ENCODE measurements at regions not wholly inside any gene's neighbourhood (a gene's known extent, or its start where the extent isn't known, plus 50 kb on each side); places are given as distances from the start of the nearest gene placed in this dataset.

DNA sequence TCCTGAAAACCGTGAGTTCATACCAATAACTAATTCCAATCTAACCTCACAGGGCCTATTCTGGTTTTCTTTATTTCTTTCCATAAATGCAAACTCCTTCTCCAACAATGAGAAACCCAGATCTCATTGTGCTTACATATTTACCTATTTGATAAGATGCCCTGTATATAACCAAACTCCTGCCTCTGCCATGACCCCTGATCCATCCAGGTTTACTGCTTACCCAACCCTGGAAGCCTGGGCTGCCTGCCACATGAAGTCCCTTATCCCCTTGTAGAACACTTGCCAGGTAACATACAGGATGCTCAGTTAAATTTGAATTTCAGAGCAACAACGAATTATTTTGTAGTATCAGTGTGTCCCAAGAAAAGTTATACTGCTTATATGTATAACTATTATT, 766.1 kb downstream of the LTN1 start:
- Histone ChIP-seq H3K27me3 (no peaks in the 10 kb centered on the region), H3K9me3 (no peaks in the 10 kb centered on the region), H3K4me3 (no peak overlapping the region), H3K4me1 (no peaks in the 10 kb centered on the region), H3K36me3 (no peaks in the 10 kb centered on the region), H3K27ac (no peak overlapping the region)
- no peak for TF ChIP-seq POLR2A (IDR thresholded peaks at IDR 0.05)
- TF ChIP-seq, protein P1, sequence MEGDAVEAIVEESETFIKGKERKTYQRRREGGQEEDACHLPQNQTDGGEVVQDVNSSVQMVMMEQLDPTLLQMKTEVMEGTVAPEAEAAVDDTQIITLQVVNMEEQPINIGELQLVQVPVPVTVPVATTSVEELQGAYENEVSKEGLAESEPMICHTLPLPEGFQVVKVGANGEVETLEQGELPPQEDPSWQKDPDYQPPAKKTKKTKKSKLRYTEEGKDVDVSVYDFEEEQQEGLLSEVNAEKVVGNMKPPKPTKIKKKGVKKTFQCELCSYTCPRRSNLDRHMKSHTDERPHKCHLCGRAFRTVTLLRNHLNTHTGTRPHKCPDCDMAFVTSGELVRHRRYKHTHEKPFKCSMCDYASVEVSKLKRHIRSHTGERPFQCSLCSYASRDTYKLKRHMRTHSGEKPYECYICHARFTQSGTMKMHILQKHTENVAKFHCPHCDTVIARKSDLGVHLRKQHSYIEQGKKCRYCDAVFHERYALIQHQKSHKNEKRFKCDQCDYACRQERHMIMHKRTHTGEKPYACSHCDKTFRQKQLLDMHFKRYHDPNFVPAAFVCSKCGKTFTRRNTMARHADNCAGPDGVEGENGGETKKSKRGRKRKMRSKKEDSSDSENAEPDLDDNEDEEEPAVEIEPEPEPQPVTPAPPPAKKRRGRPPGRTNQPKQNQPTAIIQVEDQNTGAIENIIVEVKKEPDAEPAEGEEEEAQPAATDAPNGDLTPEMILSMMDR (IDR thresholded peaks at IDR 0.05): no peak
- no peak for DNase-seq
- intact Hi-C loops (cut with DNase I; ENCODE audit: low total_unique reads): no loop called here

DNA sequence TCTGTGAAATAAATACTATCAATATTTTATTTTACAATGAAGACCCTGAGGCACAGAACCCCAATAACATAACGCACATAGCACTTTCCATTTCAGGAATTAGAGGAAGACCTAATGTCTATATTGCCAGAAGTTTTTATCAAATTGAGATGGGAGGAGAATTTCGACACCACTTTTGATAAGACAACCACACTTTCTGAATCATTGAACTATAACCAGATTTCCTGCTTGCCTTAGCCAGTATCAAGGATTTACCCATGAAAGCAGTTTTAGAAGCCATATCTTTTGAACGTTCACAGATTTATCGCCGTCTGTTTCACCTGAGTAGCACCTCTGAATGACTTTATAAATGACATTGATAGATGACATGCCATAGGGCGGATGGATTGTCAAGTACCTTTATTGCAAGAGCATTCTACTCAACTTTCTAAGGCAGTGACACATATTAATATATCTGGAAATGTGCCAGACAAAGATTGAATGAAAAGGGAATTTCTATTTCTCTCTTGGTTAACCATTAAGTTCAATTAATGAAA, 768.4 kb downstream of the LTN1 start:
- Histone ChIP-seq H3K27me3 (no peaks in the 10 kb centered on the region), H3K4me1 (peaks cover 0 to 9% of the 10 kb centered on the region in 2 donors), H3K27ac (no peak overlapping the region), H3K9me3 (no peaks in the 10 kb centered on the region), H3K36me3 (no peaks in the 10 kb centered on the region), H3K4me3 (no peak overlapping the region)
- TF ChIP-seq, protein P1 (IDR thresholded peaks at IDR 0.05): no peak
- no peak for TF ChIP-seq POLR2A (IDR thresholded peaks at IDR 0.05)
- DNase-seq: no peak
- intact Hi-C loops (cut with DNase I; ENCODE audit: low total_unique reads): no loop called here

DNA sequence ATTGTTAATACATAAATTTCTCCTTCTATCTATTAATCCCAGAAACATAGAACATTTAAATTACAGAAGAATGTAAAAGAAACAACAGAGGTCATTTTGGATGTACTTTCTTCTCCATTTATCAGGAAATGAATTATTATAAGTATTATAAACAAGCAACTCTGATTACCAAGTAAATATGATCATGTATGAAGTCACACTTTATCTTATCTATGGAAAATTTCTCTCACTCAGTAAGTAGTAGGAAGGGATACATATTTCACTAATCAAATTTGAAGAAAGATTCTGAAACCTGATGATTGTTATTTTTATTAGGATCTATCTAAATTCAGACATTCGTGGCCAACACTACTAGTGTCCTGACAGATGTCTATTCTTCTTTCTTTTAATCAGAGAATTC, 770.7 kb downstream of the LTN1 start:
- H3K9me3 ChIP-seq: no peaks in the 10 kb centered on the region
- TF ChIP-seq, protein P1 (IDR thresholded peaks at IDR 0.05): no peak
- TF ChIP-seq POLR2A (IDR thresholded peaks at IDR 0.05): no peak
- H3K27me3 ChIP-seq: no peaks in the 10 kb centered on the region
- H3K36me3 ChIP-seq: no peaks in the 10 kb centered on the region
- no peak for DNase-seq
- peaks cover 0 to 9% of the 10 kb centered on the region in 2 donors for H3K4me1 ChIP-seq
- peak overlapping the region in 1 of 2 donors; percentile 5 for H3K27ac ChIP-seq
- intact Hi-C loops (cut with DNase I; ENCODE audit: low total_unique reads): no loop called here
- H3K4me3 ChIP-seq: no peak overlapping the region

DNA sequence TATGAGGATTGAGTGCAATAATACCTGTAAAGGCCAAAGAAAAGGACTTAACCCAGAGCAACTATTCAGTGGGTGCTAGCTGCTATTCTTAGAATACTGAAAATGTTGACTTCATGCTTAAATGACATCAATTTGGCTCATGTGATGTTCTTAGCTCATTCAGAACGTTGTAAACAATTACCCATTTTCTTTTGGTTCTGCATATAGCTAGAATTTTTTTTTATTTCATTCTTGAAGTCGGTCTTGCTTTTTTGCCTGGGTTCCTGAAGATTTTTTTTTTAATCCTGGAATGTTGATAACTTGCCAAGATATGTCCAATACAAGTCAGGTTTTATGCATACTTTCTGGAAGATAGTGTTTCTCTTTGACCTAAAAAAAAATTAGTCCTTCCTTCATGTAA, 772.0 kb downstream of the LTN1 start:
- H3K4me1 ChIP-seq: peaks cover 0 to 14% of the 10 kb centered on the region in 2 donors
- peak overlapping the region; percentile 73 to 81 for H3K27ac ChIP-seq
- H3K4me3 ChIP-seq: no peak overlapping the region
- no peak for TF ChIP-seq POLR2A (IDR thresholded peaks at IDR 0.05)
- TF ChIP-seq, protein P1 (IDR thresholded peaks at IDR 0.05): no peak
- no peaks in the 10 kb centered on the region for H3K36me3 ChIP-seq
- no peaks in the 10 kb centered on the region for H3K9me3 ChIP-seq
- intact Hi-C loops (cut with DNase I; ENCODE audit: low total_unique reads): no loop called here
- no peak for DNase-seq
- H3K27me3 ChIP-seq: no peaks in the 10 kb centered on the region

DNA sequence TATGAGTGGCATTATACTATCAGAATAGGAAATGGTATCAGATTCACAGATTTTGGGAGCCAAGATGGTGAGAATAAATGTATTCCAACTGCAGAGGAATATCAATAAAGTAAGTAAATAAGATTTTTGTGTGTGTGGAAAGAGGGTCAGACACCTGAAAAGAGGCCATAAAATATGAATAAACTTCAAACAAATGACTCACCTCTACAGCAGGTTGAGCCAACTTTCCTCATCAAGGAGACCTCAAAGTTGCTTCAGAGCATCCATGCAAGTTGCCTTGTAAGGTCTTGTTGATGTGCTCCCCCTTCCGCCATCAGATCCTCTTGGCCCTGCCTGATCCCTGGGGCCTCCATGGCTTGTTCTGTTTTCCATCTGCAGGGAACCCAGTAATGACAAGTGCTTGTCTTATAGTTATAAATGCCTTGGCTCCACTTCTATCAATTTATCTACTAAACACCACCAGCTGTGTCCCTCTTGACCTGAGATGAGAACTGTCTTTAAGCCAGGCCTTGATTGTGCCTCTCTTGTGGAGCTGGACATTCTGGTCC, 775.6 kb downstream of the LTN1 start:
- TF ChIP-seq, protein P1 (IDR thresholded peaks at IDR 0.05): no peak
- TF ChIP-seq POLR2A (IDR thresholded peaks at IDR 0.05): no peak
- peak overlapping the region; percentile 20 to 79 for H3K27ac ChIP-seq
- H3K36me3 ChIP-seq: no peaks in the 10 kb centered on the region
- peaks cover 0 to 20% of the 10 kb centered on the region in 2 donors for H3K4me1 ChIP-seq
- H3K9me3 ChIP-seq: no peaks in the 10 kb centered on the region
- H3K27me3 ChIP-seq: no peaks in the 10 kb centered on the region
- no peak for DNase-seq
- intact Hi-C loops (cut with DNase I; ENCODE audit: low total_unique reads): no loop called here
- no peak overlapping the region for H3K4me3 ChIP-seq

Data from uterus (tissue), 3 donors.